ENCODE measurements at regions not wholly inside any gene's neighbourhood (a gene's known extent, or its start where the extent isn't known, plus 50 kb on each side); places are given as distances from the start of the nearest gene placed in this dataset.
A peak's percentile ranks its signal among the peaks of the same experiment; 100 is the strongest.

DNA sequence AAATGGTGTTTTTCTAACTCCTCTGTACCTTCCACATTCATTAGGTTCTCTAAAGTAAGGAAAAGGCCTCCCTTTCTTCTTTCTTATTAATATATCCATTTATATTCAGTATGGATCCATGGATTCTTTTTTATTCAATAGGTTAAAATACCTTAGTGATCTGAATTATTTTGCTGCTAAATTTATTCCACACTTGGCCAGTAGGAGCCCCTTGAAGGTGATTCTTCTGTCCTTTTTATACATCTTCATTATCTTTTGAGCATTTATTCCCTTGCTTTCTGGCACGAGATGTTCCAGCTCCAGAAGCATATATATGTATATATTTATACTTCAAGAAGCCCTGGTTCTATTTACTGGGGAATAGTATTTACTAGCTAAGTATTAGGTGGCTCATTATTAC is 311.8 kb upstream of the SGCD start:
- no peak overlapping the region for H3K27ac ChIP-seq
- peak; percentile 47 for TF ChIP-seq CTCF (conservative IDR thresholded peaks at IDR 0.05)

GRCh38 chr5:156019130-156019529 is 307.8 kb upstream of the SGCD start:
- no peak for TF ChIP-seq CTCF (conservative IDR thresholded peaks at IDR 0.05)
- H3K27ac ChIP-seq: no peak overlapping the region

DNA sequence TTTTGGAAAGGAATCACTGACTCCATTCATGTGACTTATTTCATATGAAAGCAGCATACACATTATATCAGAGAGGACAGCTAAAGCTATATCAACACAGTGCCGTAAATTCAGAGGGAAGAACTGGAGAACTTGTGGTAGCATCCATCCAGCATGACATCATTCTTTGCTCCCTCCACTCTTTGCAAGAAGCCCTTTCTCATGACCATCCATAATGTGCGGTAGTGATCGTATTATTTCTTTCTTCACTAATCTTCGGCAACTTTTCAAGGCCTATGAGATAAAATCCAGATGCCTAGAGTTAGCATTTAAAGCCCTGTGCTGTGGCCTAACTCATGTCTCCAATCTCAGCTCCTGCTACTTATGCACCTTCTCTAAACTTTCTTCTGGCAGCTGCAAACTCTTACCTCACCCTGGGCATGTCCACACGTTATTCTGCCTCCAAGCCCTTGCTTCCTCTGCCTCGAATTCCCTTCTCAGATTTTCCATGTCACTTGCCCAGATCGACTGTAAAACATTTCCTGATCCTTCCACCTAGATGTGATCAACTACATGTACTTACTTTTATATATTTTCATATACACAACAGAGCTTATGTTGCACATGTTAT is 307.3 kb upstream of the SGCD start:
- H3K27ac ChIP-seq: no peak overlapping the region
- TF ChIP-seq CTCF (conservative IDR thresholded peaks at IDR 0.05): no peak

GRCh38 chr5:156020647-156021046 is 306.3 kb upstream of the SGCD start:
- H3K27ac ChIP-seq: peak overlapping the region; percentile 29
- TF ChIP-seq CTCF (conservative IDR thresholded peaks at IDR 0.05): no peak

- TF ChIP-seq CTCF (conservative IDR thresholded peaks at IDR 0.05): no peak
- H3K27ac ChIP-seq: peak overlapping the region; percentile 29
These were observed 305.1 kb upstream of the SGCD start for GRCh38 chr5:156021866-156022265.

- H3K27ac ChIP-seq: no peak overlapping the region
- TF ChIP-seq CTCF (conservative IDR thresholded peaks at IDR 0.05): no peak
These were observed 301.3 kb upstream of the SGCD start for GRCh38 chr5:156025656-156026055.

- TF ChIP-seq CTCF (conservative IDR thresholded peaks at IDR 0.05): no peak
These were observed 295.8 kb upstream of the SGCD start for GRCh38 chr5:156031181-156031580.

More at GRCh38 chr5:156031181-156031580, 295.8 kb upstream of the SGCD start:
- no peak overlapping the region for H3K27ac ChIP-seq
